Esophagus squamous epithelium (tissue), 4 donors: ENCODE measurements at regions not wholly inside any gene's neighbourhood (a gene's known extent, or its start where the extent isn't known, plus 50 kb on each side); places are given as distances from the start of the nearest gene placed in this dataset.

Source experiments
- CTCF ChIP-seq, 6 experiments: fragments of 450-650 bp in 4 of 6; fragments of 200-600 bp in 2 of 6; sonication (generic) in 2 of 6; IDR thresholded peaks; one replicate each; pipeline ENCODE4 v1.5.1; 2016 to 2019; ENCODE audit warnings: antibody characterized with exemption in 6 of 6, mild to moderate bottlenecking in 4 of 6, moderate library complexity in 4 of 6
- POLR2A ChIP-seq, 4 donors: fragments of 450-650 bp; IDR thresholded peaks; one replicate each; pipeline ENCODE4 v1.6.1; 2017; ENCODE audit warnings: antibody characterized with exemption in 4 of 4, mild to moderate bottlenecking in 4 of 4, moderate library complexity in 3 of 4

- TF ChIP-seq CTCF (IDR thresholded peaks at IDR 0.05) (no peak), POLR2A (IDR thresholded peaks at IDR 0.05) (no peak)
Observed at GRCh38 chr5:142428773-142429473, 104.1 kb upstream of the SPRY4 start.
